ENCODE measurements at regions not wholly inside any gene's neighbourhood (a gene's known extent, or its start where the extent isn't known, plus 50 kb on each side); places are given as distances from the start of the nearest gene placed in this dataset.

GRCh38 chr5:110940136-110940535, 131.4 kb upstream of the TSLP start:
- Histone ChIP-seq H3K4me3 (no peak overlapping the region), H3K27me3 (no peaks in the 10 kb centered on the region), H3K4me1 (no peaks in the 10 kb centered on the region), H3K9me3 (no peaks in the 10 kb centered on the region), H3K36me3 (no peaks in the 10 kb centered on the region), H3K27ac (no peak overlapping the region)
- 56% methylated on average over 2 of the region's 6 CpGs for WGBS
- DNase-seq (ENCODE audit: low spot score in 2 of 2), result no peak
- TF ChIP-seq EP300 (IDR thresholded peaks at IDR 0.05) (no peak), POLR2A (IDR thresholded peaks at IDR 0.05) (no peak), POLR2AphosphoS5 (IDR thresholded peaks at IDR 0.05) (no peak), CTCF (IDR thresholded peaks at IDR 0.05) (no peak)

- Histone ChIP-seq H3K4me3 (no peak overlapping the region), H3K36me3 (no peaks in the 10 kb centered on the region), H3K9me3 (no peaks in the 10 kb centered on the region), H3K27ac (no peak overlapping the region), H3K4me1 (no peaks in the 10 kb centered on the region), H3K27me3 (no peaks in the 10 kb centered on the region)
- DNase-seq (ENCODE audit: low spot score in 2 of 2), result no peak
- WGBS, result 61% methylated on average over 3 of the region's 3 CpGs
- no peak for TF ChIP-seq CTCF (IDR thresholded peaks at IDR 0.05)
- no peak for TF ChIP-seq EP300 (IDR thresholded peaks at IDR 0.05)
- TF ChIP-seq POLR2A (IDR thresholded peaks at IDR 0.05), result no peak
- TF ChIP-seq POLR2AphosphoS5 (IDR thresholded peaks at IDR 0.05), result no peak
These were observed 125.6 kb upstream of the TSLP start for GRCh38 chr5:110945874-110946436.

DNA sequence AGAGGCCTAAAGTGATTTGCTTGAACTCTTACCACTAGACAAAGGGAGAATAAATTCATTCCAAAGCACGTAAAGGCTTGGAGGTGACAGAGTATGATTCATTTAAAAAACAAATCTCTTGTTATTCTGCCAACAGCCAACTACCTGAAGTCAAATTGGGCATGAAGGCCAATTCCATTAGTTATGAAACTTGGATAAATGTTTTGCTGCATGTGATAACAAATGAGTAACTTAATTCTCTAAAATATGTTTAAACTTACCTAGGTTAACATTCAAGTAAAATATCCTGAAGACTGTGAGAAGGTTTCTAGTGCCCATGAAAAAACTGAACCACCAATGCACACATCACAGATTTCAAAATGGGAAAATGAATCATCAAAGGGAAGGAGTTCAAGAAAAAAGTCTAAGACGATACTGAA, 120.1 kb upstream of the TSLP start:
- TF ChIP-seq POLR2A (IDR thresholded peaks at IDR 0.05) (no peak), POLR2AphosphoS5 (IDR thresholded peaks at IDR 0.05) (no peak), EP300 (IDR thresholded peaks at IDR 0.05) (no peak), CTCF (IDR thresholded peaks at IDR 0.05) (no peak)
- no peaks in the 10 kb centered on the region for H3K9me3 ChIP-seq
- H3K27ac ChIP-seq, result no peak overlapping the region
- no peaks in the 10 kb centered on the region for H3K4me1 ChIP-seq
- H3K27me3 ChIP-seq, result no peaks in the 10 kb centered on the region
- H3K36me3 ChIP-seq, result no peaks in the 10 kb centered on the region
- DNase-seq (ENCODE audit: low spot score in 2 of 2), result no peak
- H3K4me3 ChIP-seq, result no peak overlapping the region
- WGBS, result 49% methylated on average over 2 of the region's 2 CpGs

DNA sequence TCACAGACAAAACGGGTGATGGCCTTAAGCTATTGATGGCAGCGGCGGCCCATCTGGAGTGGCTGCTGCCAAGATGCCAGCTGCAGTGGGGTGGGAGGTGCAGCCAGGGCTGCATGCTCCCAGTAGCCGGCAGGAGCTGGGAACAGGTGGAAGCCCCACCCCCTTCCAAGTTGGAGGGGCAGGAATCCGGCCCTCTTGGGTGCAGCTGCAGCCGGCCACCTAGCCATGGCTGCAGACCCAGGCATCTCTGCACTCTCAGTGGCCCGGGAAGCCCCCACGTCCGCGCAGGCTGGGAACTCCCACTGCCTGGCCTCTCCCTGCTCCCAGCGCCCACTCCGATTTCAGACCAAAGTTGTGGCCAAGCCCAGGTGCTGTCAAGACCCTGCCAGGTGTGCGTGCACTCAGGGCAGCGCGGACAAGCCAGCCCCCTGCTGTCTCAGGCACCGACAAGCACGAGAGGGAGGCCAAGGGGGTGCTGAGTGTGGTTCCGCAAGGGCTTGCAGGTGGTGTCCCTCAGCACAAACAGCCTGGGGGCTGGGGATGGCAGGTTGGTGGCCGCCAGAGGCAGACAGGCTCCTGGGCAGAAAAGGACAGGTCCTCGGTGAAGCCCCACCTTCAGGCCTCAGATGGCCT, 115.1 kb upstream of the TSLP start:
- TF ChIP-seq CTCF (IDR thresholded peaks at IDR 0.05) (no peak), POLR2AphosphoS5 (IDR thresholded peaks at IDR 0.05) (no peak), EP300 (IDR thresholded peaks at IDR 0.05) (no peak), POLR2A (IDR thresholded peaks at IDR 0.05) (no peak)
- H3K27me3 ChIP-seq, result no peaks in the 10 kb centered on the region
- H3K4me1 ChIP-seq, result peaks cover 5% of the 10 kb centered on the region
- H3K9me3 ChIP-seq, result no peaks in the 10 kb centered on the region
- no peak overlapping the region for H3K27ac ChIP-seq
- no peak overlapping the region for H3K4me3 ChIP-seq
- H3K36me3 ChIP-seq, result no peaks in the 10 kb centered on the region
- WGBS, result 67% methylated on average over 10 of the region's 20 CpGs
- peak in 1 of 2 donors; percentile 74 for DNase-seq (ENCODE audit: low spot score in 2 of 2)

DNA sequence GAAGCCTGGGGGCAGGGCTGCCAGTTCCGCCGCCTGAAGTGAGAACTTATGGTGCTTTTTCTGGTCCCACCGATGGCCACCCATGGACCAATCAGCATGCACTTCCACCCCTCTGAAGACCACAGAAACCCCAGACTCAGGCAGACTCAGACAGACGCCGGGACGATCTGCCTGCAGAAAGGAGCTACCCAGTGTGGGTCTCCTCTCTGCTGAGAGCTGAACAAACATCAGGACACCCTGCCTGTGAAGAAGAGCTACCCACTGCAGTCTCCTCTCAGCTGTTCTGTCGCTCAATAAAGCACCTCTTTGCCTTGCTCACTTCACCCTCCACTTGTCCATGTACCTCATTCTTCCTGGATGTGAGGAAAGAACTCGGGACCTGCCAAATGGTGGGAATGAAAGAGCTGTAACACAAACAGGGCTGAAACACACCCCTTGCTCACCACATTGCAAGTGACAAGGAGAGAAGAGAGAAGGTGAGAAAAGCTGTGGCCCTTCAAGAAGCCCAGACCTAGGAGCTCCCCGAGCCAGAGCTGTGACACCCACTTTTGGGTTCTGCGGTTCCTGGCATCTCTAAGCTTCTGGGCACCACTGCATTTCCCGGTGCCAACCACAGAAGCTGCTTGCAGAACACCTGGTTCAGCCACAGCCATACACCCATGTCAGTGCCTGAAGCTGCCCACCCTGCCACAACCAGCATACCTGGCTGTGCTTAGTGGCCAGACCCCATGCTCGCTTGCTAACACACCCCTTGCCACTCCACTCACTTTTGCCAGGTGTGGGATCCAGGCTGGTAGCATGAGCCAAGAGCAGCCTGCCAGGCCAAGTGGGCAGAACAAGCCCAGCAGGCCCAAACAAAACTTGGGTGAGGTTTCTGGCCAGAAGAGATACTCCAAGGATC, 114.3 kb upstream of the TSLP start:
- H3K4me1 ChIP-seq, result peaks cover 5% of the 10 kb centered on the region
- DNase-seq (ENCODE audit: low spot score in 2 of 2), result no peak
- no peak overlapping the region for H3K27ac ChIP-seq
- no peaks in the 10 kb centered on the region for H3K27me3 ChIP-seq
- H3K36me3 ChIP-seq, result no peaks in the 10 kb centered on the region
- 62% methylated on average over 12 of the region's 12 CpGs for WGBS
- TF ChIP-seq POLR2AphosphoS5 (IDR thresholded peaks at IDR 0.05), result no peak
- TF ChIP-seq CTCF (IDR thresholded peaks at IDR 0.05), result no peak
- TF ChIP-seq POLR2A (IDR thresholded peaks at IDR 0.05), result no peak
- no peak for TF ChIP-seq EP300 (IDR thresholded peaks at IDR 0.05)
- no peak overlapping the region for H3K4me3 ChIP-seq
- H3K9me3 ChIP-seq, result no peaks in the 10 kb centered on the region

All from suprapubic skin (tissue), 4 donors.